ENCODE measurements at regions not wholly inside any gene's neighbourhood (a gene's known extent, or its start where the extent isn't known, plus 50 kb on each side); places are given as distances from the start of the nearest gene placed in this dataset.

GRCh38 chr15:61295239-61295638, 66.1 kb upstream of the RORA start:
- Histone ChIP-seq H3K4me1 (ENCODE audit: insufficient read depth, low read length, severe bottlenecking) (no peaks in the 10 kb centered on the region), H3K27me3 (ENCODE audit: insufficient read depth, low read length) (no peaks in the 10 kb centered on the region), H3K9me2 (ENCODE audit: low read depth, low read length) (no peaks in the 10 kb centered on the region), H3K79me2 (ENCODE audit: insufficient read depth, low read length) (no peaks in the 10 kb centered on the region), H3K36me3 (ENCODE audit: insufficient read depth, low read length) (no peaks in the 10 kb centered on the region), H3F3A (ENCODE audit: insufficient read depth, low read length) (no peaks in the 10 kb centered on the region), H3K9ac (ENCODE audit: low read length) (no peak overlapping the region), H3K4me2 (ENCODE audit: low read length) (no peak overlapping the region), H4K20me1 (ENCODE audit: insufficient read depth, low read length) (no peaks in the 10 kb centered on the region), H3K4me3 (ENCODE audit: low read depth, low read length, poor library complexity, severe bottlenecking) (no peak overlapping the region), H3K9me3 (ENCODE audit: low read length) (no peaks in the 10 kb centered on the region), H3K27ac (ENCODE audit: low read depth, low read length, poor library complexity, severe bottlenecking) (no peak overlapping the region), H2AFZ (ENCODE audit: low read length) (no peak overlapping the region)
- TF ChIP-seq EZH2 (IDR thresholded peaks at IDR 0.05; ENCODE audit: borderline replicate concordance, low read length): no peak
- TF ChIP-seq CTCF (IDR thresholded peaks at IDR 0.05; ENCODE audit: low read length): no peak

- Histone ChIP-seq H3K9me3 (ENCODE audit: low read length) (no peaks in the 10 kb centered on the region), H2AFZ (ENCODE audit: low read length) (no peak overlapping the region), H3K79me2 (ENCODE audit: insufficient read depth, low read length) (no peaks in the 10 kb centered on the region), H3K27me3 (ENCODE audit: insufficient read depth, low read length) (no peaks in the 10 kb centered on the region), H3F3A (ENCODE audit: insufficient read depth, low read length) (no peaks in the 10 kb centered on the region), H3K9ac (ENCODE audit: low read length) (no peak overlapping the region), H3K9me2 (ENCODE audit: low read depth, low read length) (no peaks in the 10 kb centered on the region), H3K4me3 (ENCODE audit: low read depth, low read length, poor library complexity, severe bottlenecking) (no peak overlapping the region), H3K27ac (ENCODE audit: low read depth, low read length, poor library complexity, severe bottlenecking) (no peak overlapping the region), H3K4me2 (ENCODE audit: low read length) (no peak overlapping the region), H3K36me3 (ENCODE audit: insufficient read depth, low read length) (no peaks in the 10 kb centered on the region), H4K20me1 (ENCODE audit: insufficient read depth, low read length) (no peaks in the 10 kb centered on the region), H3K4me1 (ENCODE audit: insufficient read depth, low read length, severe bottlenecking) (no peaks in the 10 kb centered on the region)
- TF ChIP-seq EZH2 (IDR thresholded peaks at IDR 0.05; ENCODE audit: borderline replicate concordance, low read length): no peak
- no peak for TF ChIP-seq CTCF (IDR thresholded peaks at IDR 0.05; ENCODE audit: low read length)
These were observed 53.6 kb upstream of the RORA start for GRCh38 chr15:61282661-61283060.

GRCh38 chr15:61281328-61281727, 52.2 kb upstream of the RORA start:
- H3K27ac ChIP-seq (ENCODE audit: low read depth, low read length, poor library complexity, severe bottlenecking): no peak overlapping the region
- TF ChIP-seq EZH2 (IDR thresholded peaks at IDR 0.05; ENCODE audit: borderline replicate concordance, low read length) (no peak), CTCF (IDR thresholded peaks at IDR 0.05; ENCODE audit: low read length) (no peak)

More at GRCh38 chr15:61281328-61281727, 52.2 kb upstream of the RORA start:
- no peak overlapping the region for H3K4me2 ChIP-seq (ENCODE audit: low read length)
- no peaks in the 10 kb centered on the region for H3K4me1 ChIP-seq (ENCODE audit: insufficient read depth, low read length, severe bottlenecking)
- H3K9ac ChIP-seq (ENCODE audit: low read length): no peak overlapping the region
- H3K79me2 ChIP-seq (ENCODE audit: insufficient read depth, low read length): no peaks in the 10 kb centered on the region
- H3K36me3 ChIP-seq (ENCODE audit: insufficient read depth, low read length): no peaks in the 10 kb centered on the region
- no peak overlapping the region for H2AFZ ChIP-seq (ENCODE audit: low read length)
- no peaks in the 10 kb centered on the region for H4K20me1 ChIP-seq (ENCODE audit: insufficient read depth, low read length)
- no peak overlapping the region for H3K4me3 ChIP-seq (ENCODE audit: low read depth, low read length, poor library complexity, severe bottlenecking)
- H3K9me3 ChIP-seq (ENCODE audit: low read length): no peaks in the 10 kb centered on the region
- H3F3A ChIP-seq (ENCODE audit: insufficient read depth, low read length): no peaks in the 10 kb centered on the region
- H3K27me3 ChIP-seq (ENCODE audit: insufficient read depth, low read length): no peaks in the 10 kb centered on the region
- H3K9me2 ChIP-seq (ENCODE audit: low read depth, low read length): no peaks in the 10 kb centered on the region
